ENCODE measurements at regions not wholly inside any gene's neighbourhood (a gene's known extent, or its start where the extent isn't known, plus 50 kb on each side); places are given as distances from the start of the nearest gene placed in this dataset.

GRCh38 chr9:126147186-126147935 is 179.3 kb upstream of the MVB12B start:
- ATAC-seq: no peak
- peaks cover 18% of the 10 kb centered on the region for H3K27me3 ChIP-seq (ENCODE audit: insufficient read depth)

More at GRCh38 chr9:126147186-126147935, 179.3 kb upstream of the MVB12B start:
- Histone ChIP-seq H3K9me2 (ENCODE audit: insufficient read depth) (no peaks in the 10 kb centered on the region), H2AFZ (no peak overlapping the region), H3K4me2 (no peak overlapping the region), H3F3A (replicated peaks; ENCODE audit: low read depth) (no peaks in the 10 kb centered on the region), H3K27ac (ENCODE audit: low read depth) (no peak overlapping the region), H3K4me3 (no peak overlapping the region), H4K20me1 (replicated peaks; ENCODE audit: insufficient read depth) (no peaks in the 10 kb centered on the region), H3K79me2 (replicated peaks; ENCODE audit: insufficient read depth) (no peaks in the 10 kb centered on the region), H3K4me1 (ENCODE audit: insufficient read depth) (peaks cover 4% of the 10 kb centered on the region; the same call in 1 of the 2 replicates), H3K36me3 (ENCODE audit: insufficient read depth) (no peaks in the 10 kb centered on the region)
- H3K4me1 Mint-ChIP-seq: peaks cover 11% of the 10 kb centered on the region
- no peak overlapping the region for H3K27ac Mint-ChIP-seq
- no peak for TF ChIP-seq REST (IDR thresholded peaks at IDR 0.05; ENCODE audit: unreplicated experiment)
- no peak for TF ChIP-seq NANOG (IDR thresholded peaks at IDR 0.05; ENCODE audit: borderline replicate concordance)
- no peak for TF ChIP-seq ZNF462 (CRISPR knock-in tag; IDR thresholded peaks at IDR 0.05)
- TF ChIP-seq JUNB (IDR thresholded peaks at IDR 0.05; ENCODE audit: unreplicated experiment): no peak
- no peak for TF ChIP-seq CREB1 (CRISPR knock-in tag; IDR thresholded peaks at IDR 0.05; ENCODE audit: low read depth)
- TF ChIP-seq CTCF (conservative IDR thresholded peaks at IDR 0.05; ENCODE audit: low read depth in 2 of 2): no peak
- TF ChIP-seq ETS1 (IDR thresholded peaks at IDR 0.05): no peak
- H3K27me3 Mint-ChIP-seq (ENCODE audit: insufficient read depth, low read depth, poor library complexity): peaks cover 24% of the 10 kb centered on the region
- no peak for DNase-seq (ENCODE audit: low spot score)
- H3K36me3 Mint-ChIP-seq (ENCODE audit: low read depth): no peaks in the 10 kb centered on the region
- peaks cover under 1% of the 10 kb centered on the region; the same call in 1 of the 3 replicates for H3K9me3 Mint-ChIP-seq
- H3K4me3 Mint-ChIP-seq: no peak overlapping the region

All from GM23338 (cell line).